Parathyroid adenoma (tissue), 2 donors: ENCODE measurements at regions not wholly inside any gene's neighbourhood (a gene's known extent, or its start where the extent isn't known, plus 50 kb on each side); places are given as distances from the start of the nearest gene placed in this dataset.
"Not testable (repeated sequence)": the region's sequence is repeated elsewhere in the genome, so short reads cannot be mapped to it uniquely, and the experiment has no call there.

Source experiments
- H2AFZ ChIP-seq: fragments of 300-600 bp; sonication (generic); one replicate; pipeline ENCODE4 v1.7.0; 2017; ENCODE audit warnings: antibody characterized with exemption, mild to moderate bottlenecking
- H3K27ac ChIP-seq: fragments of 300-600 bp; sonication (generic); one replicate; pipeline ENCODE4 v1.7.0; 2017
- H3K27me3 ChIP-seq: fragments of 300-600 bp; sonication (generic); one replicate; pipeline ENCODE4 v1.7.0; 2017; ENCODE audit warnings: low read length; ENCODE audit not compliant: control insufficient read depth, insufficient read depth
- H3K36me3 ChIP-seq: fragments of 300-600 bp; sonication (generic); one replicate; pipeline ENCODE4 v1.7.0; 2017; ENCODE audit warnings: low read length; ENCODE audit not compliant: control insufficient read depth, insufficient read depth
- H3K4me1 ChIP-seq: fragments of 300-600 bp; sonication (generic); one replicate; pipeline ENCODE4 v1.7.0; 2017; ENCODE audit warnings: control low read depth
- H3K4me2 ChIP-seq: fragments of 300-600 bp; sonication (generic); one replicate; pipeline ENCODE4 v1.7.0; 2017; ENCODE audit warnings: low read length
- H3K4me3 ChIP-seq: fragments of 300-600 bp; sonication (generic); one replicate; pipeline ENCODE4 v1.7.0; 2017; ENCODE audit warnings: low read depth, low read length
- H3K79me2 ChIP-seq: fragments of 300-600 bp; sonication (generic); one replicate; pipeline ENCODE4 v1.7.0; 2017; ENCODE audit warnings: control low read depth
- H3K9ac ChIP-seq: fragments of 300-600 bp; sonication (generic); one replicate; pipeline ENCODE4 v1.7.0; 2017; ENCODE audit warnings: mild to moderate bottlenecking
- H3K9me3 ChIP-seq: fragments of 300-600 bp; sonication (generic); one replicate; pipeline ENCODE4 v1.7.0; 2017; ENCODE audit warnings: low read length; ENCODE audit not compliant: control insufficient read depth
- TF ChIP-seq, protein P1 (sequence below): fragments of 300-600 bp; sonication (generic); IDR thresholded peaks from one replicate; pipeline ENCODE4 v1.7.0; 2017; ENCODE audit warnings: antibody characterized with exemption, mild to moderate bottlenecking
- donor health status: primary hyperparathyroidism.

DNA sequence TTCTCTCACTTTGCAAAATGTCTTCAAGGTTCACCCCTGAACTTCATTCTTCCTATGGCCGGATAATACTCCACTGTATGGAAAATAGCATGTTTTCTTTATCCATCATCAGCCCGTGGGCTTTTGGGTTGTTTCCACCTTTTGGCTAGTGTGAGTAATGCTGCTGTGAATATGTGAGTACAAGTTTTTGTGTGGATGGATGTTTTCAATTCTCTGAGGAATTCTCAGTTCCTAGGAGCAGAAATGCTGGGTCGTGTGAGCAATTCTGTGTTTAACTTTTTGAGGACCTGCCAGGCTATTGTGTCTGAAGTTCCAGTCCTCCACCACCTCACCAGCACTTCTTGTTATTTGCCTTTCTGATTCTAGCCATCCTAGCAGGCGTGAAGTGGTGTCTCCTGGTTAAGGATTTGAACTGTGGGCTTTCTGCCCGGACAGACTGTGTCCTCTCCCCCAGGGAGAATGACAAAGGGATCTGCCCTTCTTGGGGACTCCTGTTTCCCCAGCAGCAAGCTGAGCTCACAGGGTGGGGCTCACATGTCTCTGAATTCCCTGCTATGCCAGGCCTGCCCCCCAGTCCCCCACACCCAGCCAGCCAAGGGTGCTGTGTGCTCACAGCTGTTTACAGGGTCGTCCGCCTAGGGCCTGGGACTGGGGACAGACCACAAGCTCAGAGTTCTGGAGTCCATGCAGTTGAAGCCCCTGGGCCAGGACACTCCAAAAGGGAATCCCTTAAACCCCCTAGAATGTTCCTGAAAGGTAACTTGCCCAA, 92.2 kb upstream of the CIBAR2 start:
- no peaks in the 10 kb centered on the region for H3K27me3 ChIP-seq
- no peak overlapping the region for H3K27ac ChIP-seq
- no peak overlapping the region for H3K9ac ChIP-seq
- H3K79me2 ChIP-seq = peaks cover 42% of the 10 kb centered on the region
- H3K36me3 ChIP-seq = no peaks in the 10 kb centered on the region
- TF ChIP-seq, protein P1, sequence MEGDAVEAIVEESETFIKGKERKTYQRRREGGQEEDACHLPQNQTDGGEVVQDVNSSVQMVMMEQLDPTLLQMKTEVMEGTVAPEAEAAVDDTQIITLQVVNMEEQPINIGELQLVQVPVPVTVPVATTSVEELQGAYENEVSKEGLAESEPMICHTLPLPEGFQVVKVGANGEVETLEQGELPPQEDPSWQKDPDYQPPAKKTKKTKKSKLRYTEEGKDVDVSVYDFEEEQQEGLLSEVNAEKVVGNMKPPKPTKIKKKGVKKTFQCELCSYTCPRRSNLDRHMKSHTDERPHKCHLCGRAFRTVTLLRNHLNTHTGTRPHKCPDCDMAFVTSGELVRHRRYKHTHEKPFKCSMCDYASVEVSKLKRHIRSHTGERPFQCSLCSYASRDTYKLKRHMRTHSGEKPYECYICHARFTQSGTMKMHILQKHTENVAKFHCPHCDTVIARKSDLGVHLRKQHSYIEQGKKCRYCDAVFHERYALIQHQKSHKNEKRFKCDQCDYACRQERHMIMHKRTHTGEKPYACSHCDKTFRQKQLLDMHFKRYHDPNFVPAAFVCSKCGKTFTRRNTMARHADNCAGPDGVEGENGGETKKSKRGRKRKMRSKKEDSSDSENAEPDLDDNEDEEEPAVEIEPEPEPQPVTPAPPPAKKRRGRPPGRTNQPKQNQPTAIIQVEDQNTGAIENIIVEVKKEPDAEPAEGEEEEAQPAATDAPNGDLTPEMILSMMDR = no peak
- H3K4me1 ChIP-seq = peaks cover 19% of the 10 kb centered on the region
- H3K4me2 ChIP-seq = no peak overlapping the region
- H3K9me3 ChIP-seq = no peaks in the 10 kb centered on the region
- no peak overlapping the region for H3K4me3 ChIP-seq
- no peak overlapping the region for H2AFZ ChIP-seq

DNA sequence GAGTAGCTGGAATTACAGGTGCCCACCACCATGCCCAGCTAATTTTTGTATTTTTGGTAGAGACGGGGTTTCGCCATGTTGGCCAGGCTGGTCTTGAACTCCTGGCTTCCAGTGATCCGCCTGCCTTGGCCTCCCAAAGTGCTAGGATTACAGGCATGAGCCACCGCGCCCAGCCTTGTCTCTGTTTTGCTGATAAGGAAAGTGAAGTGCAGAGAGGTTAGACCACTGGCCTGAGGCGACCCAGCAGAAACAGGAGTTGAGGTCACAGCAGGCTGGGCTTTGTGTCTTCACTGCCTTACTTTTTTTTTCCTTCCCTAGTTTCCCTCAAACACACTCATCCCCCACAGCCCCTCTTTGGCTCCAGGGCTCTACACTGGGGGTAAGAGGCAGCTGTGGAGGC, 93.0 kb upstream of the CIBAR2 start:
- Histone ChIP-seq H3K4me1 (peaks cover 23% of the 10 kb centered on the region), H3K79me2 (peaks cover 35% of the 10 kb centered on the region)
- not testable (repeated sequence) for H3K9me3 ChIP-seq, H3K27me3 ChIP-seq, H3K4me2 ChIP-seq, H2AFZ ChIP-seq, H3K9ac ChIP-seq, H3K27ac ChIP-seq, H3K4me3 ChIP-seq, H3K36me3 ChIP-seq

DNA sequence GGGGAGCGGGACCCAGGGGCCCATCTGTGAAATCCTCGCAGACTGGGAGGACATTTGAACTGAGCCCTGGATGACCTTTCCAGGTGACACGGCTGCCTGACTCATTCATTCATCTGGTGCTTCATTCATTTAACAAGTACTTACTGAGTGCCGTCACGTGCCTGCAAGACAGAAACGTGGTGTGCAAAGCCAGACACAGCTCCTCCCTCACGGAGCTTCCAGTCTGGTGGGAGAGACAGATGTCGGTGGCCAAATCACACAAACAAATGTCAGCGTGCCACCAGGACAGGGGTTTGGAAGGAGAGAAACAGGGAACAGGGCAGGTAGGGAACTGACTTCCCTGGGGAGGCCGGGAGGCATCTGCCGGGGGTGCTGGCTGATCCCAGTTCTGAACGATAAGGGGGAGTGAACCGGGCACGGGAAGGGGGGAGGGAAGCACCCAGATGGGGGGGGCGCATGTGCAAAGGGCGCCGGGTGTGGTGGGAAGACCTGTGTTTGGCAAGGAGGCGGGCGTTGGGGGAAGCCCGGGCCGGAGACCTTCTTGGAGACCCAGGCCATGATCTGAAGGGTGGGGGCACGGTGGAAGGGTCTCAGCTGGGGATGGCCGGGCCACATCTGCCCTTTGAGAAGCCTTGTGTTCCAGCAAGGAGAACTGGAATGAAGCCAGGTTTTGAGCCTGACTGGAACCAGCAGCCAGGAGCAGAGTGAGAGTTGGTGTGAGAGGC, 93.6 kb upstream of the CIBAR2 start:
- H3K79me2 ChIP-seq = peaks cover 37% of the 10 kb centered on the region
- H3K27ac ChIP-seq = no peak overlapping the region
- peaks cover 29% of the 10 kb centered on the region for H3K4me1 ChIP-seq
- TF ChIP-seq, protein P1 = no peak
- H2AFZ ChIP-seq = no peak overlapping the region
- H3K4me3 ChIP-seq = no peak overlapping the region
- no peaks in the 10 kb centered on the region for H3K36me3 ChIP-seq
- H3K9ac ChIP-seq = no peak overlapping the region
- H3K27me3 ChIP-seq = no peaks in the 10 kb centered on the region
- no peak overlapping the region for H3K4me2 ChIP-seq
- no peaks in the 10 kb centered on the region for H3K9me3 ChIP-seq

DNA sequence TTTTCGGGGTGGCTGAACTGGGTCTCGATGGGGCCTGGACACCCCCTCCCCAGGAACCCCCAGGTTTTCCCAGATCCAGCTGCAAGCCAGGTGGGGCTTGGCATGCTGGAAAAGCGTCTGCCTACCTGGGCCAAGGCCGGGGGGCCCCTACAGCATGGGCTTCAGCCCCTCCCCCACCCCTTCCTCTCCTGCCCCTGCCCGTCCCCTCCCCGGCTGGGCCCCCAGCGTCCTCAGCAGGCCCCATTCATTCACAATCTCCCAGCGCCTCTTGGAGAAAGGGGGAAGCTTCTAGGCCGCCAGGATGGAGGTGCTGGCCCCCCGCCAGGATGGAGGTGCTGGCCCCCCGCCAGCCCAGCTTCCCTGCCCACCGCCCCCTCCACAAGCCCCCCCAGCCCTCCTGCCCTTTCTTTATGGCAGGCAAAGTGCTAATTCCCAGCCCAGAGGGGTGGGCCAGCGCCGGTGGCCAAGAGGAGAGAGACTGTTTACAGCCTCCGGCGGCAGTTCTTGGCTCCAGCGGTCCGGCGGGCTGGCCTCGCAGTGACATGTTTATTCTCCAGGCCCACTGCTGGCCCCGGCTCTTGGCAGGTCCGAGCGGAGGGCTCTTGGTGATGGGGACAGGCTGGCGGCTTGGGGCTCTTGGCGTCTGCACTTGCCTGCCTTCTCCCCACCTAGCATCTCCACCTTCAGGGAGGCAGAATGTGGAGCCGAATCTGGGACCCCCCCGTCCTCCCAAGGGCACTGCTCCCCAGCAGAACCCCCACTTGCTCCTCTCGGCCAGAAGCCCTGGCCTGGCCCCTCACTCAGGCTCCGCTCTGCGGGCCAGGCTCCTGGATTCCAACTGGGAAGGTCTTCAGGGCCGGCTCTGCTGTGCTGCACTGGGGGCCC, 94.4 kb upstream of the CIBAR2 start:
- TF ChIP-seq, protein P1 = no peak

More for the DNA sequence above, 94.4 kb upstream of the CIBAR2 start:
- Histone ChIP-seq H3K79me2 (peaks cover 37% of the 10 kb centered on the region), H3K36me3 (no peaks in the 10 kb centered on the region), H3K27ac (no peak overlapping the region), H3K9me3 (no peaks in the 10 kb centered on the region), H3K4me3 (no peak overlapping the region), H3K27me3 (no peaks in the 10 kb centered on the region), H3K9ac (no peak overlapping the region), H3K4me2 (no peak overlapping the region), H3K4me1 (peaks cover 29% of the 10 kb centered on the region), H2AFZ (no peak overlapping the region)
